ENCODE measurements at regions not wholly inside any gene's neighbourhood (a gene's known extent, or its start where the extent isn't known, plus 50 kb on each side); places are given as distances from the start of the nearest gene placed in this dataset.

GRCh38 chr3:8443829-8444791 is 57.5 kb upstream of the LMCD1 start:
- peak; percentile 99 for DNase-seq

GRCh38 chr3:8444883-8445282 is 56.7 kb upstream of the LMCD1 start:
- no peak for DNase-seq

GRCh38 chr3:8445861-8446260 is 55.8 kb upstream of the LMCD1 start:
- no peak for DNase-seq

- no peak for DNase-seq
These were observed 54.8 kb upstream of the LMCD1 start for GRCh38 chr3:8446845-8447244.

GRCh38 chr3:8450618-8451017 is 51.0 kb upstream of the LMCD1 start:
- DNase-seq: no peak

- no peak for DNase-seq
These were observed 49.9 kb upstream of the LMCD1 start for GRCh38 chr3:8451696-8452095.
